HG02981 (cell line): ENCODE measurements at regions not wholly inside any gene's neighbourhood (a gene's known extent, or its start where the extent isn't known, plus 50 kb on each side); places are given as distances from the start of the nearest gene placed in this dataset.

Source experiments
- ATAC-seq: cut with Tn5 transposase; IDR thresholded peaks from one replicate; pipeline ENCODE4 v1.9.1; 2021; ENCODE audit warnings: mild to moderate bottlenecking, moderate library complexity; ENCODE audit not compliant: unreplicated experiment

- ATAC-seq = no peak
Observed at GRCh38 chr2:103469800-103470199, 708.0 kb downstream of the TMEM182 start.

GRCh38 chr2:103484906-103485305, 723.1 kb downstream of the TMEM182 start:
- no peak for ATAC-seq

- ATAC-seq = no peak
Observed at GRCh38 chr2:103496850-103497249, 735.0 kb downstream of the TMEM182 start.

- ATAC-seq = no peak
Observed at GRCh38 chr2:103506812-103507211, 745.0 kb downstream of the TMEM182 start.

GRCh38 chr2:103512442-103512841, 750.6 kb downstream of the TMEM182 start:
- ATAC-seq = no peak

- ATAC-seq = no peak
Observed at GRCh38 chr2:103520547-103520946, 758.7 kb downstream of the TMEM182 start.

- ATAC-seq = no peak
Observed at GRCh38 chr2:103525756-103526155, 763.9 kb downstream of the TMEM182 start.

GRCh38 chr2:103526757-103527156, 764.9 kb downstream of the TMEM182 start:
- no peak for ATAC-seq

- ATAC-seq = no peak
Observed at GRCh38 chr2:103527278-103527677, 765.4 kb downstream of the TMEM182 start.

- ATAC-seq = no peak
Observed at GRCh38 chr2:103529798-103530502, 768.1 kb downstream of the TMEM182 start.

- no peak for ATAC-seq
Observed at GRCh38 chr2:103552775-103553174, 790.9 kb downstream of the TMEM182 start.

GRCh38 chr2:103594823-103595222, 833.0 kb downstream of the TMEM182 start:
- ATAC-seq = no peak

GRCh38 chr2:103605071-103605780, 843.4 kb downstream of the TMEM182 start:
- ATAC-seq = no peak

- ATAC-seq = no peak
Observed at GRCh38 chr2:103615611-103616105, 853.8 kb downstream of the TMEM182 start.

- no peak for ATAC-seq
Observed at GRCh38 chr2:103616891-103617290, 855.1 kb downstream of the TMEM182 start.

- no peak for ATAC-seq
Observed at GRCh38 chr2:103618112-103618511, 856.3 kb downstream of the TMEM182 start.

- no peak for ATAC-seq
Observed at GRCh38 chr2:103627301-103627700, 865.5 kb downstream of the TMEM182 start.

- no peak for ATAC-seq
Observed at GRCh38 chr2:103638978-103639377, 877.1 kb downstream of the TMEM182 start.

GRCh38 chr2:103656558-103656957, 894.7 kb downstream of the TMEM182 start:
- no peak for ATAC-seq

GRCh38 chr2:103660519-103660918, 898.7 kb downstream of the TMEM182 start:
- ATAC-seq = no peak

- ATAC-seq = no peak
Observed at GRCh38 chr2:103660947-103661346, 899.1 kb downstream of the TMEM182 start.

- ATAC-seq = no peak
Observed at GRCh38 chr2:103664690-103665089, 902.9 kb downstream of the TMEM182 start.
